Chondrocyte (in vitro differentiated cells): ENCODE measurements at regions not wholly inside any gene's neighbourhood (a gene's known extent, or its start where the extent isn't known, plus 50 kb on each side); places are given as distances from the start of the nearest gene placed in this dataset.

Experiments
- DNase-seq: peaks from one replicate; pipeline ENCODE4 v3.0.0; 2021; ENCODE audit warnings: mixed read lengths, low spot score
- H3K27ac Mint-ChIP-seq: one replicate; pipeline ENCODE4 v1.8.0; 2021; ENCODE audit warnings: mild to moderate bottlenecking, moderate library complexity, mixed read lengths; ENCODE audit not compliant: unreplicated experiment
- H3K27me3 Mint-ChIP-seq: 2 replicates; pipeline ENCODE4 v1.8.0; 2021; ENCODE audit warnings: low read depth, mixed read lengths
- H3K36me3 Mint-ChIP-seq: 2 replicates; pipeline ENCODE4 v1.8.0; 2021; ENCODE audit warnings: low read depth, mixed read lengths
- H3K4me1 Mint-ChIP-seq: 2 replicates; pipeline ENCODE4 v1.8.0; 2021; ENCODE audit warnings: low read depth, mild to moderate bottlenecking, mixed read lengths
- H3K4me3 Mint-ChIP-seq: one replicate; pipeline ENCODE4 v1.8.0; 2021; ENCODE audit warnings: mild to moderate bottlenecking, moderate library complexity, mixed read lengths; ENCODE audit not compliant: unreplicated experiment
- H3K9me3 Mint-ChIP-seq: 2 replicates; pipeline ENCODE4 v1.8.0; 2021; ENCODE audit warnings: low read depth, mixed read lengths
- CTCF ChIP-seq: fragments of 200-600 bp; sonication (generic); IDR thresholded peaks from 2 replicates; pipeline ENCODE4 v1.5.0; 2021; ENCODE audit warnings: antibody characterized with exemption, mild to moderate bottlenecking, moderate library complexity

- H3K27ac Mint-ChIP-seq = no peak overlapping the region
Measured at GRCh38 chr2:163794635-163795034, 58.8 kb upstream of the FIGN start.

More at GRCh38 chr2:163794635-163795034, 58.8 kb upstream of the FIGN start:
- H3K9me3 Mint-ChIP-seq = no peaks in the 10 kb centered on the region
- H3K4me1 Mint-ChIP-seq = no peaks in the 10 kb centered on the region
- no peaks in the 10 kb centered on the region for H3K27me3 Mint-ChIP-seq
- no peaks in the 10 kb centered on the region for H3K36me3 Mint-ChIP-seq
- no peak for DNase-seq
- no peak for TF ChIP-seq CTCF
- H3K4me3 Mint-ChIP-seq = no peak overlapping the region
